ENCODE measurements at regions not wholly inside any gene's neighbourhood (a gene's known extent, or its start where the extent isn't known, plus 50 kb on each side); places are given as distances from the start of the nearest gene placed in this dataset.

DNA sequence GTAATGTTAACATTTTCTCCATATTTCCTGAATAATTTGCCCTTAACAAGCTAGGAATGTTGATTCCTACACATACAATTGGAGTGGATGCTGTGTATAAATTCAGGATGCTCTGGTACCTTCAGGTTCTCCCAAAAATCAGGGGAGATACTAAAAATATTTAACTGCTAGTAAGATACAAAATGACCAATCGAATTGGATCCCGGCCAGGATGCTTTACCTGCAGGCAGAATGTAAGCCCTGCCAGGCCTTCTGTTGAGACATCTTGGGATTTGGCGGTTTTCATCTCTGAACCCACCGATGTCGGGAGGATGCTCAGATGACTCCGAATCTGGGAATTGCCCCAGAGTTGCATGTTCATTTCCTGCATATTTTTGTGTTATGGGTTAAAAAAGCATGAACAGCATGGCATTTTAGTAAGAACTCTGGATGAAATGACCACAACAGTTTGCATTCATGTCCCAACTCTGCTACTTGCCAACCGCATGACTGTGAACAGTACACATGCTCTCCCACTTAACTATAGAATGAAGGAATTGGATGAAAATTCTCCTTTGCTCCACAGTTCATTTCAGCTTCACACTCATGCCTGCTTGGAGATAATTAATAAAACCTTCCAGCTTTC is 241.4 kb upstream of the TBL1XR1 start:
- TF ChIP-seq, protein P1, sequence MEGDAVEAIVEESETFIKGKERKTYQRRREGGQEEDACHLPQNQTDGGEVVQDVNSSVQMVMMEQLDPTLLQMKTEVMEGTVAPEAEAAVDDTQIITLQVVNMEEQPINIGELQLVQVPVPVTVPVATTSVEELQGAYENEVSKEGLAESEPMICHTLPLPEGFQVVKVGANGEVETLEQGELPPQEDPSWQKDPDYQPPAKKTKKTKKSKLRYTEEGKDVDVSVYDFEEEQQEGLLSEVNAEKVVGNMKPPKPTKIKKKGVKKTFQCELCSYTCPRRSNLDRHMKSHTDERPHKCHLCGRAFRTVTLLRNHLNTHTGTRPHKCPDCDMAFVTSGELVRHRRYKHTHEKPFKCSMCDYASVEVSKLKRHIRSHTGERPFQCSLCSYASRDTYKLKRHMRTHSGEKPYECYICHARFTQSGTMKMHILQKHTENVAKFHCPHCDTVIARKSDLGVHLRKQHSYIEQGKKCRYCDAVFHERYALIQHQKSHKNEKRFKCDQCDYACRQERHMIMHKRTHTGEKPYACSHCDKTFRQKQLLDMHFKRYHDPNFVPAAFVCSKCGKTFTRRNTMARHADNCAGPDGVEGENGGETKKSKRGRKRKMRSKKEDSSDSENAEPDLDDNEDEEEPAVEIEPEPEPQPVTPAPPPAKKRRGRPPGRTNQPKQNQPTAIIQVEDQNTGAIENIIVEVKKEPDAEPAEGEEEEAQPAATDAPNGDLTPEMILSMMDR (IDR thresholded peaks at IDR 0.05) = no peak

DNA sequence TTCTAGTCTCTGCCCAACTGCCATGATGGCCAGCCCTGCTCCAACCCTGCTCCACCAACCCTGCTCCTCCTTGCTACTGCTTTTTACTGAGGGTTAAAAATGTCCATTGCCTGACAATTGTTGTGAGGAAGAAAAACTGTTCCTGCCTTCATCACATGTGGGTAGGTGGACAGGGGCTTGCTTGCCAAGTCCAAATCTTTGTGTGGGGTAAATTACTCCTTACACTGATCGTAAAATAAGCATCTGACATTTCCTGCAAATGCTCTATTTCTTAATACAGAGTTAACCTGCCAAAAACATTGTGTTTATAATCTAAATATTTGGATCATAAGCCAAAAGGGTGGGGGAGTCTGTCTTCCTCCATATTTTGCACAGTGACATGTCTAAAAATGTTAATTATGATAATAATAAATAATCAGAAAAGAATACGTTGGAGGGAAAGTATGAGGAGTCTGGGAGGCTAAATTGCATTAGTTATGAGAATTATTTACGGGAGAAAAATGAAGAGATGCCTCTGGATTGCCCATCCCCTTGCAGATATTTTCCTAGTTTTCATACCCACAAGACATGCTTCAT is 242.5 kb upstream of the TBL1XR1 start:
- TF ChIP-seq, protein P1 (IDR thresholded peaks at IDR 0.05) = no peak

GRCh38 chr3:177440456-177441104 is 243.3 kb upstream of the TBL1XR1 start:
- TF ChIP-seq, protein P1 (IDR thresholded peaks at IDR 0.05) = no peak

- TF ChIP-seq, protein P1 (IDR thresholded peaks at IDR 0.05) = no peak
Observed at GRCh38 chr3:177441276-177441812, 244.1 kb upstream of the TBL1XR1 start.

GRCh38 chr3:177441813-177442646 is 244.7 kb upstream of the TBL1XR1 start:
- TF ChIP-seq, protein P1 (IDR thresholded peaks at IDR 0.05) = no peak

- TF ChIP-seq, protein P1 (IDR thresholded peaks at IDR 0.05) = no peak
Observed at GRCh38 chr3:177443469-177443868, 246.2 kb upstream of the TBL1XR1 start.

DNA sequence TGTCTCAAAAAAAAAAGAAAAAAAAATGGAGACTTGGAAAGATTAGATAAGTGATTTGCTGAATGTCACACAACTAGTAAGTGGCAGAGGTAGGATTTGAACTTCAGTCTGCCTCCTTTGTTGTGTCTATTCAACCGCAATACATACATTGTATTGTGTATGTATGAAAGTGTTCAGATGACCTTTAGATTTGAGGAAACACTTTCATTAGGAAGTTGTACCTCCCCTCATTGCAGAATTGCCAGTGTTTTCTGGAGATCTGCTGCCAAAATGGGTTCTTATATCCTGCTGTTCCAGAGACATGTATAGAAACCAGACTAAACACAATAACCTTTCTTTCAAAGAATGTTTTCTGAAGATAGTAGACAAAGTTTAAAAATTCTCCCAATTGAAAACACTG is 247.4 kb upstream of the TBL1XR1 start:
- TF ChIP-seq, protein P1 (IDR thresholded peaks at IDR 0.05) = no peak

All from LNCAP (cell line).